Right cardiac atrium (tissue), 5 donors: ENCODE measurements at regions not wholly inside any gene's neighbourhood (a gene's known extent, or its start where the extent isn't known, plus 50 kb on each side); places are given as distances from the start of the nearest gene placed in this dataset.
A peak's percentile ranks its signal among the peaks of the same experiment; 100 is the strongest.

Experiments used
- ATAC-seq, 2 donors: fragments of 200-7000 bp; cut with Tn5 transposase; one replicate each; pipeline versions ENCODE4 v1.8.0 to v1.9.1; 2020; ENCODE audit warnings: moderate library complexity in 2 of 2, mild to moderate bottlenecking in 1 of 2
- DNase-seq, 3 donors: peaks; one replicate each; pipeline ENCODE4 v3.0.0-alpha.2; 2020
- H3K27ac ChIP-seq: one replicate; pipeline ENCODE4 v1.5.1; 2013; ENCODE audit warnings: mild to moderate bottlenecking, low read length, control low read depth, moderate library complexity
- H3K27me3 ChIP-seq: one replicate; pipeline ENCODE4 v1.6.1; 2013; ENCODE audit not compliant: control insufficient read depth, insufficient read depth
- H3K4me1 ChIP-seq: one replicate; pipeline ENCODE4 v1.6.1; 2013; ENCODE audit warnings: low read length; ENCODE audit not compliant: control insufficient read depth, insufficient read depth
- H3K4me3 ChIP-seq: one replicate; pipeline ENCODE4 v1.5.1; 2013; ENCODE audit warnings: low read length, control low read depth
- H3K9me3 ChIP-seq: one replicate; pipeline ENCODE4 v1.6.1; 2013; ENCODE audit warnings: low read length; ENCODE audit not compliant: control insufficient read depth
- WGBS: extraction: QIAGEN DNeasy Blood & Tissue Kit; methylation state at CpG from one replicate; pipeline ENCODE4 v1.1.7; 2013; 5-methylcytosine and 5-hydroxymethylcytosine counted together
- intact Hi-C, 4 donors: fragments of 100-400 bp; cut with DNase I; formaldehyde crosslinking; loops; one replicate each; pipeline versions ENCODE4 v1.11.0 to v1.14.0; 2022 to 2023
- donor health status: healthy with polysubstance abuse.
- donor health status: DM: no; HTN: yes; CAD: no.
- donor health status: DM: no; HTN: no; CAD: no.
- donor health status: DM: no; HTN: yes; CAD: no; lungs with severe emphysema.
- donor health status: DM: yes; HTN: yes; CAD: no.

DNA sequence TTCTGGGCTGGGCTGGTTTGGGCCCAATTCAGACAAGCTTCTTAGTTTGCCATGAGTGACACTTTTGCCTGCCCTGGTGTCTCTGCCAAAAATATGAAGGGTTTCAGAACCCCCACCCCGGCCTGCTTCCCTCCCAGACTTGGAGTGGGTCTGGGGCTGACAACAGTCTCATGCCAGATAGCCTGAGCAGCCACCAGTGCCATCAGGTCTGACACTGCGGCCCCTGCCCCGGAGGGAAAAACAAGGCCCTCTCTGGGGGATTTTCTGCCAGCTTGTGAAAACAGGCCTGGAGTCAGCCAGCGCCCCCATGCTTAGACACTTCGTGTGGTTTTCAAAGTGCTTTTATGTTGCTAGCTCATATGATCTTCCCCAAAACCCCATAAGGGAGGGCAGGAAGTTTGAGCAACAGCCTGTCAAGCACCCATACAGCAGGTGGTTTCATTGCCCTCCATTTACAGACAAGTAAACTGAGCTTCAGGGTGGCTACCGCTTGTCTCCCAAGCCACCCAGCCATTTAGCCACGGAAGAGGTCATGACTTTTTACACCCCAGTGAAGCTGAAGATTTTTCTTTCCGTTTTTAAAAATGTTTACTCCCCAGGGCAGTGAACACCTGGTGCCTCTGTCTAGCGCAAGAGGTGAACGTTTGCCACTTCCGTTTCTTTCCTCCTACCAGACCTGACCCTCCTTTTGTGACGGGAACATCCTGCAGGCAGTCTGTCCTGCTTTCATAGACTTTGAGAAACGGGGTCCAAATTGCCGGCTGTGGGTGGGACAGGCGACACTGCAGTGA is 300.6 kb downstream of the SEC14L1 start:
- WGBS = 71% methylated on average over 15 of the region's 15 CpGs
- intact Hi-C loops = no loop called here

DNA sequence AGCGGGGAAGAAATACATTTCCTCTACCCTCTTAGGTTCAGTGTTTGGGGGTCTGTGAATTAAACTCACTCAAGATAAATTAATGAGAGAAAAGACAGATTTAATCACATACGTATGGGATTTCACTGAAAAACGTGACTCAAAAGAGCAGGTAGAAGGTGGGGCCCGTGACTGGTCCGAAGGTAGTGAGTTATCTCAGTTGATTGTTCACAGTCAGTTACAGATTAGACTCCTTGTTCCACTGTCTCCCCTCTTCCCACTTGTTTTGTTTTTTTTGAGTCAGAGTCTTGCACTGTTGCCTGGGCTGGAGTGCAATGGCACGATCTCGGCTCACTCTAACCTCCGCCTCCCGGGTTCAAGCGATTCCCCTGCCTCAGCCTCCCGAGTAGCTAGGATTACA is 301.2 kb downstream of the SEC14L1 start:
- Histone ChIP-seq H3K27ac (no peak overlapping the region), H3K4me3 (no peak overlapping the region), H3K9me3 (no peaks in the 10 kb centered on the region), H3K4me1 (peaks cover 48% of the 10 kb centered on the region), H3K27me3 (no peaks in the 10 kb centered on the region)
- intact Hi-C loops = no loop called here
- 95% methylated on average over 11 of the region's 11 CpGs for WGBS
- ATAC-seq = no peak
- DNase-seq = no peak

More for the DNA sequence above, 300.6 kb downstream of the SEC14L1 start:
- ATAC-seq (no peak), DNase-seq (peak in 1 of 3 donors; percentile 64)
- peaks cover 54% of the 10 kb centered on the region for H3K4me1 ChIP-seq
- no peaks in the 10 kb centered on the region for H3K9me3 ChIP-seq
- no peaks in the 10 kb centered on the region for H3K27me3 ChIP-seq
- no peak overlapping the region for H3K27ac ChIP-seq
- H3K4me3 ChIP-seq = no peak overlapping the region

DNA sequence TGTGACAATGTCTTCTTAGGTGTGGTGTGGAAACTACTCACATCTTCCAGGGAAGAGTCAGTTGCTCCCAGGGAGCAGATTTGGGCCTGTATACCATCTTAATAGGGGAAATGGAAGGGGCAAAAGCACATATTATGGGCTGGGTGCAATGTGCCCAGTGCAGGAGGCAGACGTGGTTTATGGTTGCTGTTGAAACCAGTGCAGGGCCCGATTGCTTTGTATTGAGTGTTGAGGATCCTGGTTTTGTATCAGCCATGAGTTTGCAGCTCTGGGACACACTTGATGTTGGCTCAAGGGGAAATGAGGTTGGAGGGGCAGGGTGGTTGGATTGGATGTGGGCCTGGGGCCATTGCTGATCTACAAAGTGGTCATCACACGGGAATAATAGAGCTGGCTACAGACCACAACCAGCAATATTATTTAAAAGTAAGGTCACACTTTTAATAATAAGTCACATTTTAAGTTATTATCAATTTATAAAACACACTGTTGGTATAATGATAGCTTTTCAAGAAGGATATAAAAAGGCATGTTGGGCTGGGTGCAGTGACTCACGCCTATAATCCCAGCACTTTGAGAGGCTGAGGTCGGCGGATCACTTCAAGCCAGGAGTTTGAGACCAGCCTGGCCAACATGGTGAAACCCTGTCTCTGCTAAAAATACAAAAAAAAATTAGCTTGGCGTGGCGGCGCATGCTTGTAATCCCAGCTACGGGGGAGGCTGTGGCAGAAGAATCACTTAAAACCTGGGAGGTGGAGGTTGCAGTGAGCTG is 302.4 kb downstream of the SEC14L1 start:
- no peak overlapping the region for H3K27ac ChIP-seq
- 85% methylated on average over 10 of the region's 10 CpGs for WGBS
- H3K4me3 ChIP-seq = no peak overlapping the region
- DNase-seq (no peak), ATAC-seq (no peak)
- H3K4me1 ChIP-seq = peaks cover 41% of the 10 kb centered on the region
- no peaks in the 10 kb centered on the region for H3K9me3 ChIP-seq
- no peaks in the 10 kb centered on the region for H3K27me3 ChIP-seq
- intact Hi-C loops = no loop called here

DNA sequence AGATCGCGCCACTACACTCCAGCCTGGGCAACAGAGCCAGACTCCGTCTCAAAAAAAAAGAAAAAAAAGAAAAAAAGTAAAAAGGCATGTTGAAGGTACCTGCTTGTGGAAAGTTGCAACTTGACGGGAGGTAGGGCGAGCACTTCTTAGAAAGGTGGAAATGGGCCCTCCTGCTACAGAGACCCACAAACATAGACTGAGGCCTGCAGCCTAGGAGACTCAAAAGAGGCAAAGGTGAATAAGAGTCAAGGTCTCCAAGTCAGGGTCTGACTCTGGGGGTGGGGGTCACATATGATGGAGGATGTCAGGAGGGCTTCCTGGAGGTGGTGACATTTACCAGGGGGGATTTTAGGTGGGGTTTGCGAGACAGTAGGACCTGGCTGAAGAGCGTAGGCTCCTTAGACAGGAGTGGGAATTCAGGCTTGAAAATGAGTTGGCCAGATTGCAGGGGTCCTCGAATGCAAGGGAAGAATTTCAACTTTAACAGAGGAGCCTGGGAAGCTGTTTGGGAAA is 303.0 kb downstream of the SEC14L1 start:
- DNase-seq (no peak), ATAC-seq (no peak)
- Histone ChIP-seq H3K27me3 (no peaks in the 10 kb centered on the region), H3K4me1 (peaks cover 40% of the 10 kb centered on the region), H3K9me3 (no peaks in the 10 kb centered on the region), H3K27ac (peak overlapping the region; percentile 25), H3K4me3 (no peak overlapping the region)
- intact Hi-C loops = no loop called here
- 93% methylated on average over 8 of the region's 8 CpGs for WGBS

DNA sequence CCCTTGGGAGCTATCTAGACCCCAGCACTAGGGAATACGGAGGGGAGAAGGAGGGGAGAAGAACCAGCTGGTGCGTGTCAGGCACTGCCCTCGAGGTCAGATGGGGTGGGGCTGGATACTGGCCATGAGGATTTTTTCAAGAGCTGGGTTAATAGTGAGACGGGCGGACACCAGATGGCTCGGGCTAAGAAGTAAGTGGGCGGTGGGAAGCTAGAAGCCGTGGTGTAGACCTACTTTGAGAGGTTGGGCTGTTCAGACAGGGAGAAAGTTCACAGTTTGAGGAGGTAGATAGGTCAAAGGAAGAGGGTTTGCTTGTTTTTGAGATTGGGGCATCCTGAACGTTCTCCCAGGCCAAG is 303.8 kb downstream of the SEC14L1 start:
- peak overlapping the region; percentile 25 for H3K27ac ChIP-seq
- 22% methylated on average over 9 of the region's 9 CpGs for WGBS
- ATAC-seq (peak; percentile 49 to 63), DNase-seq (peak; percentile 67 to 81 (median 78))
- no peaks in the 10 kb centered on the region for H3K9me3 ChIP-seq
- H3K4me1 ChIP-seq = peaks cover 36% of the 10 kb centered on the region
- intact Hi-C loops = no loop called here
- no peak overlapping the region for H3K4me3 ChIP-seq
- no peaks in the 10 kb centered on the region for H3K27me3 ChIP-seq

DNA sequence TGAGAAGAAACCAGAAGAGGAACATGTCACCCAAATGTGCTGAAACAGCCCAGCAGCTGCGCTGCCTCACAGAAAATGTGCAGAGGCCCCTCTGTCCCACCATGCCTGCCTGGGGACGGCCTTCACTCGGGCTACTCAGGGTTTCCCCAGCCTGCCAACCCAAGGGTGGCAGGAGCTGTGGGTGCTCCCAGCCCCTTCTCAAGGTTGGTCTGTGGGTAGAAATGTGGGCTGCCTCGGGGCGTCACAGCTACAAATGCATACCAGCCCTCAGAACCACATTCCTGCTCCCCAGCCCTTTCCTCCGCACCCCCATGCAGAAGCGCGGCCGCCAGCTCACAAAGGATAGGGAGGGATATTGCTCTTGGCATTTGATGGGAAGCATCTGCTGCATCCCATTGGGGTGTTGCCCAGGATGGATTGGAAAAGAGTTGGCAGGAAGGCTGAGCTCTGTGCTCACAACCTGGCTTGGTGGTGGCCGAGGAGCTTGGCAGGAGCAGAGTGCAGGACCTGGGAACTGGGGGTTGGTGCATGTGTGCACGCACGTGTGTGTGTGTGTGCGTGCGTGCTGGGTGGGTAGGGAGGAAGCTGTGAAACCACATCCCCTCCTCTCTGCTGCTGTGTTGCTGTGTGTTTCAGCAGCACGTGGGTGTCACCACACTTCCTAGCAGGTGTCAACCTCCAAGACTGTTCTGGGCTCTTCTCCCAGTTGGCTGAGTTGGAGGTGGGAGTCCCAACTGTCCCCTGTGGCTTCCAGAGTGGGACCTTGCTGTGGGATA is 304.4 kb downstream of the SEC14L1 start:
- intact Hi-C loops = no loop called here
- peaks cover 39% of the 10 kb centered on the region for H3K4me1 ChIP-seq
- H3K27ac ChIP-seq = peak overlapping the region; percentile 38
- WGBS = 36% methylated on average over 15 of the region's 15 CpGs
- no peak overlapping the region for H3K4me3 ChIP-seq
- H3K9me3 ChIP-seq = no peaks in the 10 kb centered on the region
- H3K27me3 ChIP-seq = no peaks in the 10 kb centered on the region
- peak; percentile 58 to 86 (median 86) for DNase-seq
- ATAC-seq = peak; percentile 57 to 60

DNA sequence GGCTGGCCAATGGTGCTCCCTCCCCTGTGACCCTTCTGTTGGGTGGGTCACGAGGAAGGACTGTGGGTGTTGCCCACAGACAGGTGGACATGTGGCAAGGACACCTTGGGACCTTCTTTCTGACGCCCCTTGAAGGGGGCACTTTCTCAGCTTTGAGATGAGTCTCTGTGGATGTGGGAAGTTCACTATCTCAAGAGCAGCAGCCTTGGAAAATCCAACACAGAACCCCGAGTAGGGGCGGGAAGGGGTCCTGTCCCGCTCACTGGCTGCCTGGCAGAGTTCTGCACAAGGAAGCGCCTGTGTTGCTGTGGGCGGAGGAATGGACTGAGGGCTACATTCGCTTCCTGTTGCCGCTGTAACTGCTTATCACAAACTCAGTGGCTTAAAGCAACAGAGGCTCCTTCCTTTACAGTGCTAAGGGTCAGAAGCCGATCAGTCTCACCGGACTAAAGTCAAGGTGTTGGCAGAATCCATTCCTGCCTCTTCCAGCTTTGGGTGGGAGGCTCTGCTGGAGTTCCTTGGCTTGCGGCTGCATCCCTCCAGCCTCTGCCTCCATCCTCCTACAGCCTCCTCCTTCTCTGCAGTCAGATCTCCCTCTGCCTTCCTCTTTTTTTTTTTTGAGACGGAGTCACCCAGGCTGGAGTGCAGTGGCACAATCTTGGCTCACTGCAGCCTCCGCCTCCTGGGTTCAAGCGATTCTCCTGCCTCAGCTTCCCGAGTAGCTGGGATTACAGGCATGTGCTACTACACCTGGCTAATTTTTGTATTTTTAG is 305.2 kb downstream of the SEC14L1 start:
- Histone ChIP-seq H3K27me3 (no peaks in the 10 kb centered on the region), H3K9me3 (no peaks in the 10 kb centered on the region), H3K4me1 (peaks cover 40% of the 10 kb centered on the region), H3K4me3 (no peak overlapping the region), H3K27ac (peak overlapping the region; percentile 38)
- ATAC-seq (peak; percentile 52 to 57), DNase-seq (peak; percentile 54 to 83 (median 81))
- intact Hi-C loops = no loop called here
- 40% methylated on average over 16 of the region's 16 CpGs for WGBS

DNA sequence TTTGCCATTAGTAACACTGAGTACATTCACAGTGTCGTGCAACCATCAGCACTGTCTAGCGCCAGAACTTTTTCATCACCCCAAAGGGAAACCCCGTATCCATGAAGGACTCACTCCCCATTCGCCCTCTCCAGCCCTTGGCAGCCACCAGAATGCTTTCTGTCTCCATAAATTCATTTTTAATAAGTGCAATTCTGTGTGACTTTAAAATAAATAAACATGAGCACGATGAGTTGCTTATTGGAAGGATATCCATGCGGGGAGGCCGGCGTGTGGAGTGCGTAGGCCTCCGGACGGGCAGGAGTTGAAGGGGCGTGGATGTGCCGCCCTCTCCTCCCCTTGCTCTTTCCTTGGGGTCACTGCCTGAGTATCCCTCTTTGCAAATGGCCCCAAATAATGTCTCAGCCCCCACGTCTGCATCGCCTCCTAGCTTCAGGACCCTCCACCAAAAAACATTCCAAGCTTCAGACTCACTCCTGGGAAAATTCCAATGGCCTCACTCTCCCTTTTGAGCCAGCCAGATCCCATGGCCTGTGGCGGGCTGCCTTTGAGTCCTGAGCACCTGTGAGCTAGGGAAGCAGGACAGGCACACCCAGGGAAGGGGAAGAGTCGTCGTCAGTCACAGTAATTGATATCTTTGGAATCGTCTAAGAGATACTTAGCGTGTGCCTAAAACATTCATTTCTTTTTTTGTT is 306.3 kb downstream of the SEC14L1 start:
- Histone ChIP-seq H3K27ac (peak overlapping the region; percentile 16), H3K4me1 (peaks cover 39% of the 10 kb centered on the region), H3K27me3 (no peaks in the 10 kb centered on the region), H3K9me3 (no peaks in the 10 kb centered on the region), H3K4me3 (no peak overlapping the region)
- no peak for ATAC-seq
- intact Hi-C loops = no loop called here
- peak in 1 of 3 donors; percentile 27 for DNase-seq
- WGBS = 65% methylated on average over 20 of the region's 20 CpGs

DNA sequence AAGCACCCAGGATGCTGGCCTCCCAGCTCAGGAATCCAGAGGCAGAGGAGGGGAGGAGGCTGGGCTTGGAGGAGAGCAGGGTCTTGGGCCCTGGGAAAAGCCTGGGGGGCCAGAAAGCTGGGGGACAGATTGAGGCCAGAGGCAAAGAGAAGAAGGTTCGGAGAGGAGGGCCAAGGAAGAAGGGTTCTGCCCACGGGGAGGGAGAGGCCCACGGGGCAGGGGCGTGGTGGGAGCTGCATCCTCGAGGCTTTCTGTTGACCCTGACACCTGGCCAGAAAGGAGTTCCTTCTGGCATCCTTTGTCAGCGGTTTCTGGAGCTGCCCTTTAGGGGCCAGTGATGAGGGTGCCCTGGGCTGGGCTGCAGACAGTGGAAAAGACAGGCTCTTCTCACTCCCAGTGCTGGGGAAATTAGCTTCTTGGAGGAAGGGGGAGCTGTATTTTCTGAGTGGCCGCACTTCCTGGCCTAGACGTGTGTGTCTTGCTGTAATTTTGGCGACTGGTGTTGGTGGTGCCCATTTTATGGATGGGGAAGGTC is 308.7 kb downstream of the SEC14L1 start:
- Histone ChIP-seq H3K4me1 (peaks cover 42% of the 10 kb centered on the region), H3K9me3 (no peaks in the 10 kb centered on the region), H3K27me3 (no peaks in the 10 kb centered on the region), H3K27ac (no peak overlapping the region), H3K4me3 (no peak overlapping the region)
- intact Hi-C loops = no loop called here
- DNase-seq (peak in 1 of 3 donors; percentile 41), ATAC-seq (no peak)
- WGBS = 50% methylated on average over 9 of the region's 9 CpGs
